HEK293 (cell line): ENCODE measurements at regions not wholly inside any gene's neighbourhood (a gene's known extent, or its start where the extent isn't known, plus 50 kb on each side); places are given as distances from the start of the nearest gene placed in this dataset.

Experiments used
- KLF16 ChIP-seq: fragments of 450-650 bp; formaldehyde crosslinking; IDR thresholded peaks from 2 replicates; pipeline ENCODE4 v1.5.1; 2017; ENCODE audit warnings: missing biosample characterization, missing genetic modification characterization
- YY1 ChIP-seq: fragments of 450-650 bp; formaldehyde crosslinking; IDR thresholded peaks from 2 replicates; pipeline ENCODE4 v1.5.1; 2018; ENCODE audit warnings: missing biosample characterization, missing genetic modification characterization
- ZFP69B ChIP-seq: fragments of 450-650 bp; formaldehyde crosslinking; IDR thresholded peaks from 2 replicates; pipeline ENCODE4 v1.5.1; 2016; ENCODE audit warnings: missing biosample characterization, missing genetic modification characterization
- ZNF214 ChIP-seq: fragments of 450-650 bp; formaldehyde crosslinking; IDR thresholded peaks from 2 replicates; pipeline ENCODE4 v1.5.1; 2017; ENCODE audit warnings: missing biosample characterization, mild to moderate bottlenecking, missing genetic modification characterization, borderline replicate concordance
- ZNF239 ChIP-seq: fragments of 450-650 bp; formaldehyde crosslinking; IDR thresholded peaks from 2 replicates; pipeline ENCODE4 v1.5.1; 2016; ENCODE audit warnings: missing biosample characterization, missing genetic modification characterization
- ZNF558 ChIP-seq: fragments of 450-650 bp; formaldehyde crosslinking; IDR thresholded peaks from 2 replicates; pipeline ENCODE4 v1.5.1; 2016; ENCODE audit warnings: missing biosample characterization, missing genetic modification characterization
- ZNF76 ChIP-seq: fragments of 450-650 bp; formaldehyde crosslinking; IDR thresholded peaks from 2 replicates; pipeline ENCODE4; 2016; ENCODE audit warnings: low read depth, missing biosample characterization, missing genetic modification characterization, borderline replicate concordance
- ZNF768 ChIP-seq: fragments of 450-650 bp; formaldehyde crosslinking; IDR thresholded peaks from 2 replicates; pipeline ENCODE4 v1.5.1; 2018; ENCODE audit warnings: missing biosample characterization, mild to moderate bottlenecking, missing genetic modification characterization
- TF ChIP-seq, protein P1 (sequence below): fragments of 450-650 bp; formaldehyde crosslinking; IDR thresholded peaks from 2 replicates; pipeline ENCODE4 v1.5.1; 2016; ENCODE audit warnings: missing biosample characterization, missing genetic modification characterization

- TF ChIP-seq, protein P1, sequence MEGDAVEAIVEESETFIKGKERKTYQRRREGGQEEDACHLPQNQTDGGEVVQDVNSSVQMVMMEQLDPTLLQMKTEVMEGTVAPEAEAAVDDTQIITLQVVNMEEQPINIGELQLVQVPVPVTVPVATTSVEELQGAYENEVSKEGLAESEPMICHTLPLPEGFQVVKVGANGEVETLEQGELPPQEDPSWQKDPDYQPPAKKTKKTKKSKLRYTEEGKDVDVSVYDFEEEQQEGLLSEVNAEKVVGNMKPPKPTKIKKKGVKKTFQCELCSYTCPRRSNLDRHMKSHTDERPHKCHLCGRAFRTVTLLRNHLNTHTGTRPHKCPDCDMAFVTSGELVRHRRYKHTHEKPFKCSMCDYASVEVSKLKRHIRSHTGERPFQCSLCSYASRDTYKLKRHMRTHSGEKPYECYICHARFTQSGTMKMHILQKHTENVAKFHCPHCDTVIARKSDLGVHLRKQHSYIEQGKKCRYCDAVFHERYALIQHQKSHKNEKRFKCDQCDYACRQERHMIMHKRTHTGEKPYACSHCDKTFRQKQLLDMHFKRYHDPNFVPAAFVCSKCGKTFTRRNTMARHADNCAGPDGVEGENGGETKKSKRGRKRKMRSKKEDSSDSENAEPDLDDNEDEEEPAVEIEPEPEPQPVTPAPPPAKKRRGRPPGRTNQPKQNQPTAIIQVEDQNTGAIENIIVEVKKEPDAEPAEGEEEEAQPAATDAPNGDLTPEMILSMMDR (tag by site-specific recombination) = no peak
- TF ChIP-seq ZNF768 (tag by site-specific recombination) = no peak
- no peak for TF ChIP-seq YY1 (tag by site-specific recombination)
- no peak for TF ChIP-seq ZNF214 (tag by site-specific recombination)
- TF ChIP-seq ZNF558 = no peak
- TF ChIP-seq KLF16 (tag by site-specific recombination) = no peak
- no peak for TF ChIP-seq ZNF76 (tag by site-specific recombination)
- TF ChIP-seq ZFP69B (tag by site-specific recombination) = no peak
- no peak for TF ChIP-seq ZNF239 (tag by site-specific recombination)
Measured at GRCh38 chr10:78140066-78140630, 106.5 kb downstream of the RPS24 start.
